T-cell (primary cell): ENCODE measurements at regions not wholly inside any gene's neighbourhood (a gene's known extent, or its start where the extent isn't known, plus 50 kb on each side); places are given as distances from the start of the nearest gene placed in this dataset.

Experiments
- ATAC-seq, 4 experiments: fragments of 200-7000 bp in 3 of 4; fragments of 150-1000 bp in 1 of 4; cut with Tn5 transposase; replicated peaks in 1 of 4; 1 replicate in 3 of 4; 2 replicates in 1 of 4; pipeline ENCODE4 v1.10.0; 2021; ENCODE audit warnings: moderate library complexity in 3 of 4, mild to moderate bottlenecking in 2 of 4, moderate number of reproducible peaks in 1 of 4
- CTCF ChIA-PET, 2 donors: fragments of 300-600 bp; sonication (Branson Sonifier 250); formaldehyde crosslinking; loops; one replicate each; lab custom pipeline; 2022; ENCODE audit warnings: antibody characterized with exemption in 2 of 2; lab: Charles Lee
- POLR2A ChIA-PET, 2 donors: fragments of 300-600 bp; sonication (Branson Sonifier 250); formaldehyde crosslinking; loops; one replicate each; lab custom pipeline; 2022; ENCODE audit warnings: antibody characterized with exemption in 2 of 2; lab: Charles Lee
- DNase-seq, 35 experiments: peaks; one replicate each; pipeline versions ENCODE4 v3.0.0 to v3.0.0-alpha.2; 2013 to 2023
- H3K27ac ChIP-seq: one replicate; pipeline ENCODE4 v1.5.1; 2013; ENCODE audit warnings: low read length
- H3K27me3 ChIP-seq, 2 experiments: replicated peaks in 1 of 2; 1 replicate in 1 of 2; 2 replicates in 1 of 2; pipeline versions ENCODE4 v1.6.1 to v1.7.0; 2013; ENCODE audit warnings: low read length in 1 of 2, mixed read lengths in 1 of 2; ENCODE audit not compliant: control insufficient read depth in 2 of 2, insufficient read depth in 2 of 2; ENCODE audit errors: extremely low read depth in 1 of 2
- H3K36me3 ChIP-seq, 2 donors: 1 replicate in 1 of 2; 2 replicates in 1 of 2; pipeline versions ENCODE4 v1.6.1 to v1.7.0; 2013; ENCODE audit warnings: low read length in 1 of 2; ENCODE audit not compliant: control insufficient read depth in 2 of 2, insufficient read depth in 1 of 2; ENCODE audit errors: extremely low read depth in 1 of 2
- H3K4me1 ChIP-seq, 2 experiments: 1 replicate in 1 of 2; 2 replicates in 1 of 2; pipeline versions ENCODE4 v1.6.1 to v1.7.0; 2013; ENCODE audit warnings: low read length in 2 of 2, mixed read lengths in 1 of 2; ENCODE audit not compliant: insufficient read depth in 2 of 2, control insufficient read depth in 1 of 2; ENCODE audit errors: extremely low read depth in 1 of 2
- H3K4me3 ChIP-seq, 2 donors: 1 replicate in 1 of 2; 2 replicates in 1 of 2; pipeline versions ENCODE4 v1.5.1 to v1.7.0; 2013; ENCODE audit warnings: mild to moderate bottlenecking in 2 of 2, low read length in 1 of 2, moderate library complexity in 1 of 2; ENCODE audit not compliant: control insufficient read depth in 1 of 2; ENCODE audit errors: extremely low read depth in 1 of 2
- H3K9me3 ChIP-seq: 2 replicates; pipeline ENCODE4 v1.7.0; 2013
- H3K27ac Mint-ChIP-seq, 2 donors: one replicate each; pipeline ENCODE4 v1.8.0; 2020 to 2021; ENCODE audit warnings: mild to moderate bottlenecking in 2 of 2, mixed read lengths in 2 of 2
- H3K27me3 Mint-ChIP-seq, 2 donors: one replicate each; pipeline ENCODE4 v1.8.0; 2021 to 2022; ENCODE audit warnings: mixed read lengths in 2 of 2
- H3K36me3 Mint-ChIP-seq: one replicate; pipeline ENCODE4 v1.8.0; 2021; ENCODE audit warnings: mixed read lengths
- H3K4me1 Mint-ChIP-seq, 3 donors: one replicate each; pipeline ENCODE4 v1.8.0; 2020 to 2022; ENCODE audit warnings: mixed read lengths in 3 of 3, mild to moderate bottlenecking in 1 of 3
- H3K4me3 Mint-ChIP-seq, 3 donors: one replicate each; pipeline ENCODE4 v1.8.0; 2020 to 2022; ENCODE audit warnings: mild to moderate bottlenecking in 3 of 3, mixed read lengths in 3 of 3, moderate library complexity in 3 of 3
- H3K9me3 Mint-ChIP-seq, 3 donors: one replicate each; pipeline ENCODE4 v1.8.0; 2020 to 2022; ENCODE audit warnings: mixed read lengths in 3 of 3
- WGBS: methylation state at CpG from one replicate; pipeline ENCODE4 v1.1.5; 2013; ENCODE audit warnings: missing lambda C conversion rate; ENCODE audit not compliant: insufficient coverage; 5-methylcytosine and 5-hydroxymethylcytosine counted together

DNA sequence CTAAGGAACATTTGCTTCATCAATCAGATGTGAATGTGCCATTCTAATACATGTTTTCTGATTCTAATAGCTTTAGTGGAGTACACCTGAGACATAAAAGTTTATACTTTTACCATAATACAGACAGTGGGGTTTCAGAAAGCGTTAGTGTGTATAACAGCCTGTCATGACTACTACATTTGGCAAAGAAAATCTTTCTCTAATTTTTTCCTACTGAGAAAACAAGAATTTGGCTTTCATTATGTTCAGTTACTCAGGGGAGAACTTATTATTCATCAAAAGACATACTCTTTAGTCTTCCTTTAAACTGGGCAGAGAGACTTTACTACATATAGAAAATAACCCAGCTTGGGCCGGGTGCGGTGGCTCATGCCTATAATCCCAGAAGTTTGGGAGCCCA is 104.9 kb downstream of the PCDH18 start:
- H3K9me3 ChIP-seq, result no peaks in the 10 kb centered on the region
- no peak overlapping the region for H3K4me3 ChIP-seq
- Mint-ChIP-seq H3K27ac (no peak overlapping the region), H3K9me3 (peaks cover 5 to 13% (median 6%) of the 10 kb centered on the region in 3 donors), H3K4me1 (no peaks in the 10 kb centered on the region), H3K36me3 (no peaks in the 10 kb centered on the region), H3K27me3 (no peaks in the 10 kb centered on the region), H3K4me3 (no peak overlapping the region)
- ATAC-seq (no peak), DNase-seq (no peak)
- no CpG with 5 or more reads among the region's 3 CpGs for WGBS
- no peaks in the 10 kb centered on the region for H3K36me3 ChIP-seq
- CTCF ChIA-PET, result no interaction called here
- POLR2A ChIA-PET, result no interaction called here
- no peak overlapping the region for H3K27ac ChIP-seq
- no peaks in the 10 kb centered on the region for H3K4me1 ChIP-seq
- no peaks in the 10 kb centered on the region for H3K27me3 ChIP-seq

DNA sequence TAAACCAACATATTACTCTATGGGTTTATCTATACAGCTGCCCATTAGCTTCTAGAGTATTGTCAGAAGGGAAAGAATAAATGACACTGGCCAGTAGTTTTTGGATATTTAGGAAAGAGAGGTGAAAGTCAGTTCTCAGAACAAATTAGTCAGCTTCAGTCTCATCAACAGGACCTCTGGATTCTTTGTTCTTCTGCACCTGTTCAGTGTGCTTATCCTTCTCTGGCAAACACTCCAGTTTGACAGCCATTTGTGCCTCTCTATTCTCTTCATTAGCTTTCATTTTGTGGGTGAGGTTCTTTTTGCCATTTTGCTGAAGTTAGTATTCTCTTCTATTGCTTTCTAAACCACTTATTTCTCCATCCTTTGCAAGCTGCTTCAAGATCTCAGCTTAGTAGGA is 107.0 kb downstream of the PCDH18 start:
- Mint-ChIP-seq H3K36me3 (no peaks in the 10 kb centered on the region), H3K4me3 (no peak overlapping the region), H3K9me3 (peaks cover 5 to 19% (median 6%) of the 10 kb centered on the region in 3 donors), H3K27me3 (no peaks in the 10 kb centered on the region), H3K4me1 (no peaks in the 10 kb centered on the region), H3K27ac (no peak overlapping the region)
- no peaks in the 10 kb centered on the region for H3K36me3 ChIP-seq
- H3K27ac ChIP-seq, result no peak overlapping the region
- ATAC-seq, result no peak
- H3K4me1 ChIP-seq, result no peaks in the 10 kb centered on the region
- CTCF ChIA-PET, result no interaction called here
- POLR2A ChIA-PET, result no interaction called here
- no peaks in the 10 kb centered on the region for H3K9me3 ChIP-seq
- H3K27me3 ChIP-seq, result no peaks in the 10 kb centered on the region
- no peak for DNase-seq
- H3K4me3 ChIP-seq, result no peak overlapping the region

DNA sequence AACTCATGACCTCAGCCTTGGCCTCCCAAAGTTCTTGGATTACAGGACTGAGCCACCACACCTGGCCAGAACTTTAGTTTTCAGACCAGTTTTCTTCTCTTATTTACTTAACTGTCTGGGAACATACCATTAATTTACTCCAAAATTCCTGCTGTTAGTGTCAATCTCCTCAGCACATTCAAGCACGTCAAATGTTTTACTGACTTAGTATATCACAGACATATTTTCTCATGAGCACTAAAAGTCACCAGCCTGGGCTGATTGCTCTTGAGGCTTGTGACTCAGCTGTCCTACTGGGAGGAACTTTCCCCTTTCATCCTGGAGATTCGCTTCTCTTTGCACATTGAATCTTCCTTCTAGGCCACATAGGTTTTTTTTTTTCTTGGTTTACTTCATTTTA is 109.6 kb downstream of the PCDH18 start:
- Mint-ChIP-seq H3K4me1 (no peaks in the 10 kb centered on the region), H3K4me3 (no peak overlapping the region), H3K27ac (no peak overlapping the region), H3K36me3 (no peaks in the 10 kb centered on the region), H3K9me3 (peaks cover 8 to 19% (median 12%) of the 10 kb centered on the region in 3 donors), H3K27me3 (no peaks in the 10 kb centered on the region)
- Histone ChIP-seq H3K9me3 (no peaks in the 10 kb centered on the region), H3K27ac (no peak overlapping the region), H3K27me3 (no peaks in the 10 kb centered on the region), H3K4me1 (no peaks in the 10 kb centered on the region), H3K4me3 (no peak overlapping the region), H3K36me3 (no peaks in the 10 kb centered on the region)
- ChIA-PET CTCF (no interaction called here), POLR2A (no interaction called here)
- DNase-seq (no peak), ATAC-seq (no peak)
- no CpG with 5 or more reads among the region's 2 CpGs for WGBS

DNA sequence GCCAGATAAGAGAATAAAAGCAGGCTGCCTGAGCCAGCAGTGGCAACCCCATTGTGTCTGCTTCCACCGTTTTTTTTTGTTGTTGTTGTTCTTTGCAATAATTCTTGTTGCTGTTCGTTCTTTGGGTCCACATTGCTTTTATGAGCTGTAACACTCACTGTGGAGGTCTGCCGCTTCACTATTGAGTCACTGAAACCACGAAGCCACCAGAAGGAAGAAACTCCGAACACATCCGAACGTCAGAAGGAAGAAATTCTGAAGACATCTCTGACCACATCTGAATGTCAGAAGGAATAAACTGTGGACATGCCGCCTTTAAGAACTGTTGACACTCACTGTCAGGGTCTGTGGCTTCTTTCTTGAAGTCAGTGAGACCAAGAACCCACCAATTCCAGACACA is 110.5 kb downstream of the PCDH18 start:
- H3K36me3 ChIP-seq, result no peaks in the 10 kb centered on the region
- DNase-seq, result no peak
- H3K27ac ChIP-seq, result no peak overlapping the region
- 74% methylated on average over 6 of the region's 8 CpGs for WGBS
- Mint-ChIP-seq H3K9me3 (peaks cover 8 to 19% (median 12%) of the 10 kb centered on the region in 3 donors), H3K27ac (no peak overlapping the region), H3K4me3 (no peak overlapping the region), H3K36me3 (no peaks in the 10 kb centered on the region), H3K4me1 (no peaks in the 10 kb centered on the region), H3K27me3 (no peaks in the 10 kb centered on the region)
- ChIA-PET CTCF (no interaction called here), POLR2A (no interaction called here)
- no peaks in the 10 kb centered on the region for H3K4me1 ChIP-seq
- H3K4me3 ChIP-seq, result no peak overlapping the region
- H3K9me3 ChIP-seq, result no peaks in the 10 kb centered on the region
- no peaks in the 10 kb centered on the region for H3K27me3 ChIP-seq
- ATAC-seq, result no peak

DNA sequence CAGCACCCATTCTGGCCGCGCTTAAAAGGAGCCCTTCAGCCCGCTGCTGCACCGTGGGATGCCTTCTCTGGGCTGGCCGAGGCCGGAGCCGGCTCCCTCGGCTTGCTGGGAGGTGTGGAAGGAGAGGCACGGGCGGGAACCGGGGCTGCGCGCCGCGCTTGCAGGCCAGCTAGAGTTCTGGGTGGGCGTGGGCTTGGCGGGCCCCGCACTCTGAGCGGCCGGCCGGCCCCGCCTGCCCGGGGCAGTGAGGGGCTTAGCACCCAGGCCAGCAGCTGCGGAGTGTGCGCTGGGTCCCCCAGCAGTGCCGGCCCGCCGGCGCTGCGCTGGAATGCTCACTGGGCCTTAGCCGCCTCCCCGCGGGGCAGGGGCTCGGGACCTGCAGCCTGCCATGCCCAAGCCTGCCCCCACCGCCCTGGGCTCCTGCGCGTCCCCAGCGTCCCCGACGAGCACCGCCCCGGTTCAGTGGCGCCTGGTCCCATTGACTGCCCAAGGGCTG is 111.3 kb downstream of the PCDH18 start:
- ATAC-seq (no peak), DNase-seq (no peak)
- no peak overlapping the region for H3K4me3 Mint-ChIP-seq
- Histone ChIP-seq H3K36me3 (no peaks in the 10 kb centered on the region), H3K4me3 (no peak overlapping the region), H3K4me1 (no peaks in the 10 kb centered on the region), H3K27ac (no peak overlapping the region), H3K9me3 (no peaks in the 10 kb centered on the region), H3K27me3 (no peaks in the 10 kb centered on the region)
- no peak overlapping the region for H3K27ac Mint-ChIP-seq
- H3K9me3 Mint-ChIP-seq, result peaks cover 11 to 21% (median 12%) of the 10 kb centered on the region in 3 donors
- CTCF ChIA-PET, result no interaction called here
- H3K27me3 Mint-ChIP-seq, result no peaks in the 10 kb centered on the region
- POLR2A ChIA-PET, result no interaction called here
- WGBS, result 96% methylated on average over 27 of the region's 43 CpGs
- no peaks in the 10 kb centered on the region for H3K4me1 Mint-ChIP-seq
- no peaks in the 10 kb centered on the region for H3K36me3 Mint-ChIP-seq

DNA sequence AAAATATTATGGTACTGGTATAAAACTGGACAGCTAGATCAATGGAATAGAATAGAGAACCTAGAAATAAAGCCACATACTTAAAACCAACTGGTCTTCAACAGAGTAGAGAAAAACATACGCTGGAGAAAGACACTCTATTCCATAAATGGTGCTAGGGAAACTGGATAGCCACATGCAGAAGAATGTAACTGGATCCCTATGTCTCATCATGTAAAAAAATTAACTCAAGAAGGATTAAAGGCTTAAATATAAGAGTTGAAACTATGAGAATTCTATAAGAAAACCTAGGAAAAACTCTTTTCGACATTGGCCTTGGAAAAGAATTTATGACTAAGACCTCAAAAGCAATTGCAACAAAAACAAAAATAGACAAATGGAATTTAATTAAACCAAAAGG is 114.6 kb downstream of the PCDH18 start:
- WGBS, result no CpG with 5 or more reads among the region's 2 CpGs

DNA sequence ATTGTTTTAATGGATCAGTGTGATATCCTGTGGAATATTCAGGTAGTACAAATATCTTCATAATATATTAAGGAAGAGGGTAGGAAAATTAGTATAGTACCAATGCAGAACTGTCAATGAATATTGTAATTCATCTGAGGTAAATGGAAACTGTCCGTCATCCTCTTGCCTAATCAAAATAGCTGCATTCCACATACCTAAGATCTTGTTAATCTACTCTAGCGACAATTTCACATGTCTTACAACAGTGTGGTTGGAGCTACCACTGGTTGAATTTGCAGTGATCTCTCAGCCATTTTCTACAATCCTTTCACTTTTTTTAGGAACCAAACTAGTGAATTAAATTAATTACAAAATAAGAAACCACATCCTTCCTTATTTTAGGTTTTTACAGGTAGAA is 117.5 kb downstream of the PCDH18 start:
- Mint-ChIP-seq H3K4me3 (no peak overlapping the region), H3K4me1 (no peaks in the 10 kb centered on the region), H3K27me3 (no peaks in the 10 kb centered on the region), H3K36me3 (no peaks in the 10 kb centered on the region), H3K9me3 (peaks cover 6 to 14% (median 12%) of the 10 kb centered on the region in 3 donors), H3K27ac (no peak overlapping the region)
- Histone ChIP-seq H3K9me3 (no peaks in the 10 kb centered on the region), H3K27me3 (no peaks in the 10 kb centered on the region), H3K27ac (no peak overlapping the region), H3K4me1 (no peaks in the 10 kb centered on the region), H3K36me3 (no peaks in the 10 kb centered on the region), H3K4me3 (no peak overlapping the region)
- no CpG with 5 or more reads among the region's 2 CpGs for WGBS
- ChIA-PET POLR2A (no interaction called here), CTCF (no interaction called here)
- DNase-seq (no peak), ATAC-seq (no peak)

More for the DNA sequence above, 114.6 kb downstream of the PCDH18 start:
- H3K4me3 ChIP-seq, result no peak overlapping the region
- Mint-ChIP-seq H3K27me3 (no peaks in the 10 kb centered on the region), H3K4me1 (no peaks in the 10 kb centered on the region), H3K4me3 (no peak overlapping the region), H3K9me3 (peaks cover 8 to 20% (median 8%) of the 10 kb centered on the region in 3 donors), H3K36me3 (no peaks in the 10 kb centered on the region), H3K27ac (no peak overlapping the region)
- H3K36me3 ChIP-seq, result no peaks in the 10 kb centered on the region
- H3K27me3 ChIP-seq, result no peaks in the 10 kb centered on the region
- H3K27ac ChIP-seq, result no peak overlapping the region
- DNase-seq (no peak), ATAC-seq (no peak)
- H3K4me1 ChIP-seq, result no peaks in the 10 kb centered on the region
- POLR2A ChIA-PET, result no interaction called here
- CTCF ChIA-PET, result no interaction called here
- H3K9me3 ChIP-seq, result no peaks in the 10 kb centered on the region
